HCEC 1CT (cell line): ENCODE measurements at regions not wholly inside any gene's neighbourhood (a gene's known extent, or its start where the extent isn't known, plus 50 kb on each side); places are given as distances from the start of the nearest gene placed in this dataset.
"Not testable (repeated sequence)": the region's sequence is repeated elsewhere in the genome, so short reads cannot be mapped to it uniquely, and the experiment has no call there.

Experiments
- DNase-seq: peaks from one replicate; pipeline ENCODE4 v3.0.0-alpha.2; 2017

- no peak for DNase-seq
Measured at GRCh38 chr5:164145458-164145857, 640.0 kb downstream of the MAT2B start.

- no peak for DNase-seq
Measured at GRCh38 chr5:164146223-164146622, 640.8 kb downstream of the MAT2B start.

GRCh38 chr5:164148292-164148691 is 642.9 kb downstream of the MAT2B start:
- no peak for DNase-seq

- DNase-seq: not testable (repeated sequence)
Measured at GRCh38 chr5:164152539-164152938, 647.1 kb downstream of the MAT2B start.

GRCh38 chr5:164153469-164154172 is 648.2 kb downstream of the MAT2B start:
- DNase-seq: no peak

- DNase-seq: no peak
Measured at GRCh38 chr5:164170814-164171213, 665.4 kb downstream of the MAT2B start.

- DNase-seq: peak; percentile 67
Measured at GRCh38 chr5:164175083-164175482, 669.7 kb downstream of the MAT2B start.

GRCh38 chr5:164179406-164179805 is 674.0 kb downstream of the MAT2B start:
- no peak for DNase-seq

GRCh38 chr5:164181604-164182003 is 676.2 kb downstream of the MAT2B start:
- no peak for DNase-seq

GRCh38 chr5:164184158-164184557 is 678.7 kb downstream of the MAT2B start:
- no peak for DNase-seq

GRCh38 chr5:164185000-164185399 is 679.6 kb downstream of the MAT2B start:
- DNase-seq: no peak

- no peak for DNase-seq
Measured at GRCh38 chr5:164186550-164186949, 681.1 kb downstream of the MAT2B start.

GRCh38 chr5:164187785-164188184 is 682.4 kb downstream of the MAT2B start:
- no peak for DNase-seq

GRCh38 chr5:164188733-164189148 is 683.3 kb downstream of the MAT2B start:
- DNase-seq: no peak

GRCh38 chr5:164191240-164191639 is 685.8 kb downstream of the MAT2B start:
- peak; percentile 30 for DNase-seq

GRCh38 chr5:164202338-164202737 is 696.9 kb downstream of the MAT2B start:
- DNase-seq: peak; percentile 69

- peak; percentile 69 for DNase-seq
Measured at GRCh38 chr5:164203581-164204225, 698.3 kb downstream of the MAT2B start.

GRCh38 chr5:164204338-164204946 is 699.0 kb downstream of the MAT2B start:
- DNase-seq: peak; percentile 90

- no peak for DNase-seq
Measured at GRCh38 chr5:164206196-164206595, 700.8 kb downstream of the MAT2B start.

GRCh38 chr5:164207646-164208045 is 702.2 kb downstream of the MAT2B start:
- no peak for DNase-seq

GRCh38 chr5:164210491-164210890 is 705.1 kb downstream of the MAT2B start:
- DNase-seq: no peak

- peak; percentile 22 for DNase-seq
Measured at GRCh38 chr5:164214698-164215097, 709.3 kb downstream of the MAT2B start.

- no peak for DNase-seq
Measured at GRCh38 chr5:164217464-164217863, 712.0 kb downstream of the MAT2B start.

- DNase-seq: no peak
Measured at GRCh38 chr5:164220522-164220921, 715.1 kb downstream of the MAT2B start.
